Gastrocnemius medialis (tissue), 4 donors: ENCODE measurements at regions not wholly inside any gene's neighbourhood (a gene's known extent, or its start where the extent isn't known, plus 50 kb on each side); places are given as distances from the start of the nearest gene placed in this dataset.

Experiments used
- POLR2A ChIP-seq, 2 donors: fragments of 450-650 bp; IDR thresholded peaks; one replicate each; pipeline ENCODE4 v1.6.1; 2017; ENCODE audit warnings: antibody characterized with exemption in 2 of 2, mild to moderate bottlenecking in 2 of 2, moderate library complexity in 2 of 2
- TF ChIP-seq, protein P1 (sequence below), 5 experiments: fragments of 450-650 bp in 3 of 5; fragments of 200-600 bp in 2 of 5; sonication (generic) in 2 of 5; IDR thresholded peaks in 4 of 5; conservative IDR thresholded peaks in 1 of 5; 1 replicate in 4 of 5; 2 replicates in 1 of 5; pipeline ENCODE4 v1.5.1; 2016 to 2019; ENCODE audit warnings: antibody characterized with exemption in 5 of 5, mild to moderate bottlenecking in 3 of 5, moderate library complexity in 3 of 5

DNA sequence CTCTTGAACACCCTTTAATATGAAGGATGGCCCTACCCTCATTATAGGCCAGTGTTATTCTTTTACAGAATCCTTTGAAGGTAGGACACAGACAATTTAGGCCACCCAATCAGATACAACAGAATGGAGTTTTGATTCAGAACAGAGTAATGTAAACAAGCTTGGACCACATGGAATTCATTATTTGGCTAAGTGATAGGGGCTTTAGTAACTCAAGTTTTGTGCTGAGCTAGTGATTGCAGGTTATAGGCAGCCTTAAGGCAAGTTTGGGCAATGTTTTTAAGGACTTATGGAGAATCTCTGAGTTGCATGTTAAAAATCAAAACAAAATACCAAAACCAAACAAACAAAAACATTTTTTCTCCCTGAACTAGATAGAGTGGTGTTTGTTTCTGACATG, 312.1 kb upstream of the ROBO1 start:
- TF ChIP-seq, protein P1, sequence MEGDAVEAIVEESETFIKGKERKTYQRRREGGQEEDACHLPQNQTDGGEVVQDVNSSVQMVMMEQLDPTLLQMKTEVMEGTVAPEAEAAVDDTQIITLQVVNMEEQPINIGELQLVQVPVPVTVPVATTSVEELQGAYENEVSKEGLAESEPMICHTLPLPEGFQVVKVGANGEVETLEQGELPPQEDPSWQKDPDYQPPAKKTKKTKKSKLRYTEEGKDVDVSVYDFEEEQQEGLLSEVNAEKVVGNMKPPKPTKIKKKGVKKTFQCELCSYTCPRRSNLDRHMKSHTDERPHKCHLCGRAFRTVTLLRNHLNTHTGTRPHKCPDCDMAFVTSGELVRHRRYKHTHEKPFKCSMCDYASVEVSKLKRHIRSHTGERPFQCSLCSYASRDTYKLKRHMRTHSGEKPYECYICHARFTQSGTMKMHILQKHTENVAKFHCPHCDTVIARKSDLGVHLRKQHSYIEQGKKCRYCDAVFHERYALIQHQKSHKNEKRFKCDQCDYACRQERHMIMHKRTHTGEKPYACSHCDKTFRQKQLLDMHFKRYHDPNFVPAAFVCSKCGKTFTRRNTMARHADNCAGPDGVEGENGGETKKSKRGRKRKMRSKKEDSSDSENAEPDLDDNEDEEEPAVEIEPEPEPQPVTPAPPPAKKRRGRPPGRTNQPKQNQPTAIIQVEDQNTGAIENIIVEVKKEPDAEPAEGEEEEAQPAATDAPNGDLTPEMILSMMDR (IDR thresholded peaks at IDR 0.05 in 4 of 5, conservative IDR thresholded peaks at IDR 0.05 in 1 of 5): no peak
- no peak for TF ChIP-seq POLR2A (IDR thresholded peaks at IDR 0.05)
